ENCODE measurements at regions not wholly inside any gene's neighbourhood (a gene's known extent, or its start where the extent isn't known, plus 50 kb on each side); places are given as distances from the start of the nearest gene placed in this dataset.
"Not testable (repeated sequence)": the region's sequence is repeated elsewhere in the genome, so short reads cannot be mapped to it uniquely, and the experiment has no call there.

DNA sequence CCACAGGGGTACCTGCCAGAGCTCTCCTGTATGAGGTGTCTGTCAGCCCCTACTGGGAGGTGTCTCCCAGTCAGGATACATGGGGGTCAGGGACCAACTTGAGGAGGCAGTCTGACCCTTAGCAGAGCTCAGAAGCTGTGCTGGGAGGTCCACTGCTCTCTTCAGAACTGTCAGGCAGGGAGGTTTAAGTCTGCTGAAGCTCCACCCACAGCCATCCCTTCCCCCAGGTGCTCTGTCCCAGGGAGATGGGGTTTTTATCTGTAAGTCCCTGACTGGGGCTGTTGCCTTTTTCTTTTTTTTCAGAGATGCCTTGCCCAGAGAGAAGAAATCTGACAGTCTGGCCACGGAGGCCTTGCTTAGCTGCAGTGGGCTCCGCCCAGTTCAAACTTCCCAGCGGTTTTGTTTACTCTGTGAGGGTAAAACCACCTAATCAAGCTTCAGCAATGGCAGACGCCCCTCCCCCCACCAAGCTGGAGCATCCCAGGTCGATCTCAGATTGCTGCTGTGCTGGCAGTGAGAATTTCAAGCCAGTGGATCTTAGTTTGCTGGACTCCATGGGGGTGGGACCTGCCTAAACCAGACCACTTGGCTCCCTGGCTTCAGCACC is 118.5 kb upstream of the RADX start:
- not testable (repeated sequence) for H3K4me1 ChIP-seq; H3K9me3 ChIP-seq; H3K4me3 ChIP-seq; H3K36me3 ChIP-seq (replicated peaks); H3K27me3 ChIP-seq (ENCODE audit: low read depth)
- in situ Hi-C loops (cut with MboI; ENCODE audit: low sequenced_read_pairs): loop anchor here (25.0 kb wide), 1 partner anchor 294 kb away; no protein-coding TSS in a partner anchor
- DNase-seq (ENCODE audit: low spot score in 2 of 2): peak in 1 of 2 experiments; percentile 11

DNA sequence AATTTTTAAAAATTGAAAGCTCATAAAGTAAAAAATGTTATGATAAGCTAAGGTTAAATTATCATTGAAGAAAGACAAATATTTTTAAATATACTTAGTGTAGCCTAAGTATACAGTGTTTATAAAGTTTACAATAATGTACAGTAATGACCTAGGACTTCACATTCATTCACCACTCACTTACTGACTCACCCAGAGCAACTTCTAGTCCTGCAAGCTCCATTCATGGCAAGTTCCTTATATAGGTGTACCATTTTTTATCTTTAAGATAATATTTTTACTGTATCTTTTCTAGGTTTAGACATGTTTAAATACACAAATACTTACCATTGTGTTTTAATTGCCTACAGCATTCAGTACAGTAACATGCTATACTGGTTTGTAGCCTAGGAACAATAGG is 112.3 kb upstream of the RADX start:
- no peak for DNase-seq (ENCODE audit: low spot score in 2 of 2)
- in situ Hi-C loops (cut with MboI; ENCODE audit: low sequenced_read_pairs): loop anchor here (25.0 kb wide), 1 partner anchor 288 kb away; no protein-coding TSS in a partner anchor
- Histone ChIP-seq H3K4me1 (no peaks in the 10 kb centered on the region), H3K27me3 (ENCODE audit: low read depth) (no peaks in the 10 kb centered on the region), H3K36me3 (replicated peaks) (no peaks in the 10 kb centered on the region), H3K9me3 (no peaks in the 10 kb centered on the region), H3K4me3 (no peak overlapping the region)

- in situ Hi-C loops (cut with MboI; ENCODE audit: low sequenced_read_pairs): no loop called here
- H3K9me3 ChIP-seq: no peaks in the 10 kb centered on the region
- H3K4me1 ChIP-seq: no peaks in the 10 kb centered on the region
- DNase-seq (ENCODE audit: low spot score in 2 of 2): no peak
- no peaks in the 10 kb centered on the region for H3K36me3 ChIP-seq (replicated peaks)
- no peak overlapping the region for H3K4me3 ChIP-seq
- peaks cover 8% of the 10 kb centered on the region; the same call in 1 of the 2 replicates for H3K27me3 ChIP-seq (ENCODE audit: low read depth)
These were observed 100.9 kb upstream of the RADX start for GRCh38 chrX:106510713-106511403.
